ENCODE measurements at regions not wholly inside any gene's neighbourhood (a gene's known extent, or its start where the extent isn't known, plus 50 kb on each side); places are given as distances from the start of the nearest gene placed in this dataset.

GRCh38 chr2:41935002-41935401, 112.8 kb upstream of the PKDCC start:
- Histone ChIP-seq H3F3A (ENCODE audit: insufficient read depth, low read depth) (peaks cover 56% of the 10 kb centered on the region), H3K4me3 (no peak overlapping the region), H3K27ac (peak overlapping the region; percentile 87), H3K4me1 (replicated peaks; ENCODE audit: insufficient read depth) (peaks cover 82% of the 10 kb centered on the region), H2AFZ (no peak overlapping the region), H3K9me2 (ENCODE audit: insufficient read depth) (no peaks in the 10 kb centered on the region), H4K20me1 (ENCODE audit: insufficient read depth) (no peaks in the 10 kb centered on the region), H3K79me2 (ENCODE audit: low read depth) (no peaks in the 10 kb centered on the region), H3K36me3 (ENCODE audit: low read depth) (no peaks in the 10 kb centered on the region), H3K4me2 (peak overlapping the region; percentile 48; the same call in 1 of the 2 replicates), H3K9me3 (ENCODE audit: insufficient read depth, low read depth) (no peaks in the 10 kb centered on the region), H3K27me3 (ENCODE audit: insufficient read depth, low read depth) (no peaks in the 10 kb centered on the region)
- ChIA-PET CTCF (no interaction called here), POLR2A (ENCODE audit: unreplicated experiment) (no interaction called here)
- no peak for DNase-seq
- BruUV-seq (replicated peaks): no TSS peak
- TF ChIP-seq, protein P1, sequence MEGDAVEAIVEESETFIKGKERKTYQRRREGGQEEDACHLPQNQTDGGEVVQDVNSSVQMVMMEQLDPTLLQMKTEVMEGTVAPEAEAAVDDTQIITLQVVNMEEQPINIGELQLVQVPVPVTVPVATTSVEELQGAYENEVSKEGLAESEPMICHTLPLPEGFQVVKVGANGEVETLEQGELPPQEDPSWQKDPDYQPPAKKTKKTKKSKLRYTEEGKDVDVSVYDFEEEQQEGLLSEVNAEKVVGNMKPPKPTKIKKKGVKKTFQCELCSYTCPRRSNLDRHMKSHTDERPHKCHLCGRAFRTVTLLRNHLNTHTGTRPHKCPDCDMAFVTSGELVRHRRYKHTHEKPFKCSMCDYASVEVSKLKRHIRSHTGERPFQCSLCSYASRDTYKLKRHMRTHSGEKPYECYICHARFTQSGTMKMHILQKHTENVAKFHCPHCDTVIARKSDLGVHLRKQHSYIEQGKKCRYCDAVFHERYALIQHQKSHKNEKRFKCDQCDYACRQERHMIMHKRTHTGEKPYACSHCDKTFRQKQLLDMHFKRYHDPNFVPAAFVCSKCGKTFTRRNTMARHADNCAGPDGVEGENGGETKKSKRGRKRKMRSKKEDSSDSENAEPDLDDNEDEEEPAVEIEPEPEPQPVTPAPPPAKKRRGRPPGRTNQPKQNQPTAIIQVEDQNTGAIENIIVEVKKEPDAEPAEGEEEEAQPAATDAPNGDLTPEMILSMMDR (conservative IDR thresholded peaks at IDR 0.05): no peak
- TF ChIP-seq EZH2 (IDR thresholded peaks at IDR 0.05; ENCODE audit: low read depth): no peak
- intact Hi-C loops (cut with micrococcal nuclease; ENCODE audit: unreplicated experiment): no loop called here

- CTCF ChIA-PET: no interaction called here
- Histone ChIP-seq H3K4me3 (no peak overlapping the region), H3F3A (ENCODE audit: insufficient read depth, low read depth) (peaks cover 48% of the 10 kb centered on the region), H3K27ac (no peak overlapping the region), H2AFZ (no peak overlapping the region), H3K9me2 (ENCODE audit: insufficient read depth) (no peaks in the 10 kb centered on the region), H3K27me3 (ENCODE audit: insufficient read depth, low read depth) (no peaks in the 10 kb centered on the region), H3K79me2 (ENCODE audit: low read depth) (no peaks in the 10 kb centered on the region), H3K4me2 (no peak overlapping the region), H4K20me1 (ENCODE audit: insufficient read depth) (no peaks in the 10 kb centered on the region), H3K9me3 (ENCODE audit: insufficient read depth, low read depth) (no peaks in the 10 kb centered on the region), H3K4me1 (replicated peaks; ENCODE audit: insufficient read depth) (peaks cover 74% of the 10 kb centered on the region), H3K36me3 (ENCODE audit: low read depth) (no peaks in the 10 kb centered on the region)
- intact Hi-C loops (cut with micrococcal nuclease; ENCODE audit: unreplicated experiment): no loop called here
- DNase-seq: no peak
- POLR2A ChIA-PET (ENCODE audit: unreplicated experiment): interaction anchor here (0.5 kb wide), 1 partner anchor 19 kb away, joined by 5 read pairs; no protein-coding TSS in a partner anchor
- TF ChIP-seq, protein P1 (conservative IDR thresholded peaks at IDR 0.05): no peak
- no peak for TF ChIP-seq EZH2 (IDR thresholded peaks at IDR 0.05; ENCODE audit: low read depth)
- BruUV-seq (replicated peaks): no TSS peak
Measured at GRCh38 chr2:41935825-41936224, 112.0 kb upstream of the PKDCC start.

GRCh38 chr2:41936771-41937463, 110.9 kb upstream of the PKDCC start:
- Histone ChIP-seq H3F3A (ENCODE audit: insufficient read depth, low read depth) (peaks cover 39% of the 10 kb centered on the region), H3K4me3 (no peak overlapping the region), H2AFZ (no peak overlapping the region), H3K36me3 (ENCODE audit: low read depth) (no peaks in the 10 kb centered on the region), H3K9me2 (ENCODE audit: insufficient read depth) (no peaks in the 10 kb centered on the region), H3K79me2 (ENCODE audit: low read depth) (no peaks in the 10 kb centered on the region), H3K4me1 (replicated peaks; ENCODE audit: insufficient read depth) (peaks cover 65% of the 10 kb centered on the region), H3K27ac (peak overlapping the region; percentile 87), H3K4me2 (peak overlapping the region; percentile 76; the same call in 1 of the 2 replicates), H3K9me3 (ENCODE audit: insufficient read depth, low read depth) (no peaks in the 10 kb centered on the region), H3K27me3 (ENCODE audit: insufficient read depth, low read depth) (no peaks in the 10 kb centered on the region), H4K20me1 (ENCODE audit: insufficient read depth) (no peaks in the 10 kb centered on the region)
- intact Hi-C loops (cut with micrococcal nuclease; ENCODE audit: unreplicated experiment): no loop called here
- DNase-seq: no peak
- ChIA-PET CTCF (no interaction called here), POLR2A (ENCODE audit: unreplicated experiment) (no interaction called here)
- TF ChIP-seq, protein P1 (conservative IDR thresholded peaks at IDR 0.05): no peak
- TF ChIP-seq EZH2 (IDR thresholded peaks at IDR 0.05; ENCODE audit: low read depth): no peak
- no TSS peak for BruUV-seq (replicated peaks)

Data from PC-9 (cell line).